Rectal smooth muscle tissue (tissue), 1 donor: ENCODE measurements at regions not wholly inside any gene's neighbourhood (a gene's known extent, or its start where the extent isn't known, plus 50 kb on each side); places are given as distances from the start of the nearest gene placed in this dataset.
"Not testable (repeated sequence)": the region's sequence is repeated elsewhere in the genome, so short reads cannot be mapped to it uniquely, and the experiment has no call there.

Experiments used
- H3K27ac ChIP-seq: one replicate; pipeline ENCODE4 v1.7.0; 2013; ENCODE audit warnings: low read depth, low read length, inconsistent platforms
- H3K27me3 ChIP-seq: one replicate; pipeline ENCODE4 v1.7.0; 2013; ENCODE audit warnings: low read length; ENCODE audit not compliant: control insufficient read depth, insufficient read depth
- H3K36me3 ChIP-seq: one replicate; pipeline ENCODE4 v1.7.0; 2013; ENCODE audit warnings: low read length; ENCODE audit not compliant: control insufficient read depth, insufficient read depth
- H3K4me1 ChIP-seq: one replicate; pipeline ENCODE4 v1.7.0; 2013; ENCODE audit warnings: low read length; ENCODE audit not compliant: control insufficient read depth, insufficient read depth
- H3K4me3 ChIP-seq: one replicate; pipeline ENCODE4 v1.7.0; 2013; ENCODE audit warnings: low read length
- H3K9ac ChIP-seq: one replicate; pipeline ENCODE4 v1.7.0; 2013; ENCODE audit warnings: low read length

GRCh38 chr7:46594831-46595230 is 673.8 kb upstream of the IGFBP3 start:
- H3K4me1 ChIP-seq, H3K36me3 ChIP-seq, H3K27me3 ChIP-seq, H3K4me3 ChIP-seq, H3K27ac ChIP-seq, H3K9ac ChIP-seq: not testable (repeated sequence)

DNA sequence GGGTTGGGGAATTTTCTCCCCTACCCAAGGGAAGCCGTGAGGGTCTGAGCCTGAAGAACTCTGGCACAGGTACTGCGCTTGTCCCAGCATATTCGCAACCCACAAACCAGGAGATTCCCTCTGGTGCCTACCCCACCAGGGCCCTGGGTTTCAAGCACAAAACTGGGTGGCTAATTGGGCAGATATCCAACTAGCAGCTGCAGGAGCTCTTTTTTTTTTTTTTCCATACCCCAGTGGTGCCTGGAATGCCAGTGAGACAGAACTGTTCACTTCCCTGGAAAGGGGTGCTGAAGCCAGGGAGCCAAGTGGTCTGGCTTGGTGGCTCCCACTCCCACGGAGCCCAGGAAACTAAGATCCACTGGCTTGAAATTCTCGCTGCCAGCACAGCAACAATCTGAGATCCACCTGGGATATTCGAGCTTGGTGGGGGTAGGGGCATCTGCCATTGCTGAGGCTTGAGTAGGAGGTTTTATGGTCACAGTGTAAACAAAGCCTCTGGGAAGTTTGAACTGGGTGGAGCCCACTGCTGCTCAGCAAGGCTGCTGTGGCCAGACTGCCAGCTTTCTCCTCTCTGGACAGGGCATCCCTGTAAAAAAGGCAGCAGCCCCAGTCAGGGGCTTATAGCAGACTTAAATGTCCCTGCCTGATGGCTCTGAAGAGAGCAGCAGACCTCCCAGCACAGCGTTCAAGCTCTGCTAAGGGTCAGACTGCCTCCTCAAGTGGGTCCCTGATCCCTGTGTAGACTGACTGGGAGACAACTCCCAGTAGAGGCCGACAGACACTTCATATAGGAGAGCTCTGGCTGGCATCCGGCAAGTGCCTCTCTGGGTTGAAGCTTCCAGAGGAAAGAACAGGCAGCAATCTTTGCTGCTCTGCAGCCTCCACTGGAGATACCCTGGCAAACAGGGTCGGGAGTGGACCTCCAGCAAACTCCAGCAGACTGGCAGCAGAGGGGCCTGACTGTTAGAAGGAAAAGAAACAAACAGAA is 670.1 kb upstream of the IGFBP3 start:
- H3K27ac ChIP-seq, H3K4me3 ChIP-seq, H3K4me1 ChIP-seq, H3K36me3 ChIP-seq, H3K9ac ChIP-seq, H3K27me3 ChIP-seq: not testable (repeated sequence)

DNA sequence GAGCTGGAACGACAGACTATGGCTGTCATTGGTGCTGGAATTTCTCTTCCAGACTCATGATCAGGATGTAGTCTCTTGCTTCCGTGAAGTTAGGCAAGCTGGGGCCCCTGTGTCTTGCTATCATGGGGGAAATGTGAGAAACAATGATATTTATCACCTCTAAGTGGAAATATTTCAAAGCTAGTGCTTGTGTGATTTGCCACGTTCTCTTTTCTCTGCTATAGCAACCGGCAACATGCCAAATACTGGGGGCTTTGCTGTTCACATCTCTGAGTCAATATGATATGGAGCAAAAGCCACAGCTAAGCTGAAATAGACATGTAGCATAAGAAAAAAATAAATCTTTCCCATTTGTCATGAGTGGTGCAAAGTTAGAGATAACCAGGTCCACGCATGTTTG is 668.2 kb upstream of the IGFBP3 start:
- Histone ChIP-seq H3K27me3 (no peaks in the 10 kb centered on the region), H3K36me3 (no peaks in the 10 kb centered on the region), H3K27ac (no peak overlapping the region), H3K4me1 (no peaks in the 10 kb centered on the region), H3K4me3 (no peak overlapping the region), H3K9ac (no peak overlapping the region)

GRCh38 chr7:46586406-46586805 is 665.3 kb upstream of the IGFBP3 start:
- Histone ChIP-seq H3K9ac (no peak overlapping the region), H3K36me3 (no peaks in the 10 kb centered on the region), H3K27ac (no peak overlapping the region), H3K4me3 (no peak overlapping the region), H3K4me1 (no peaks in the 10 kb centered on the region), H3K27me3 (no peaks in the 10 kb centered on the region)

GRCh38 chr7:46583656-46584055 is 662.6 kb upstream of the IGFBP3 start:
- H3K27ac ChIP-seq: no peak overlapping the region
- no peak overlapping the region for H3K9ac ChIP-seq
- no peaks in the 10 kb centered on the region for H3K36me3 ChIP-seq
- H3K4me3 ChIP-seq: no peak overlapping the region
- H3K4me1 ChIP-seq: no peaks in the 10 kb centered on the region
- no peaks in the 10 kb centered on the region for H3K27me3 ChIP-seq

DNA sequence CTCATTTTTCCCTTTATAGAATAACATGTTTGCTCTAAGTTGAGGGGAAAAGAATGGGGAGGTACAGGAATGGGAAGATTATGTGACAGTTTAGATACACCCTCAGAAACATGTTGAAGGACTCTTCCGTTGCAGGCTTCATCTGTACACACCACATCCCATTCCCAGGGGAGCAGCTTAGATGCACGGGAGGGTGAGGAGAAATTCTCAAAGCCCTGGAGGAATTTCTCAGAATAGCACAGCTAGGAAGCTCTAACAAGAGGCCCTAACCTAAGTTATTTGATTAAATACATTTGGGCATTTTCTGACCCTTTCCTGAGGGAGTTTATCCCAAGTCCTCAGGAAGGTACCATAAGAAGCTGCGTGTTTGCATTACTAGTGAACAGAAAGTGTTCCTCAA is 660.2 kb upstream of the IGFBP3 start:
- Histone ChIP-seq H3K27ac (no peak overlapping the region), H3K9ac (no peak overlapping the region), H3K4me1 (no peaks in the 10 kb centered on the region), H3K27me3 (no peaks in the 10 kb centered on the region), H3K36me3 (no peaks in the 10 kb centered on the region), H3K4me3 (no peak overlapping the region)

GRCh38 chr7:46580766-46581165 is 659.7 kb upstream of the IGFBP3 start:
- Histone ChIP-seq H3K4me1 (no peaks in the 10 kb centered on the region), H3K27ac (no peak overlapping the region), H3K9ac (no peak overlapping the region), H3K27me3 (no peaks in the 10 kb centered on the region), H3K4me3 (no peak overlapping the region), H3K36me3 (no peaks in the 10 kb centered on the region)

DNA sequence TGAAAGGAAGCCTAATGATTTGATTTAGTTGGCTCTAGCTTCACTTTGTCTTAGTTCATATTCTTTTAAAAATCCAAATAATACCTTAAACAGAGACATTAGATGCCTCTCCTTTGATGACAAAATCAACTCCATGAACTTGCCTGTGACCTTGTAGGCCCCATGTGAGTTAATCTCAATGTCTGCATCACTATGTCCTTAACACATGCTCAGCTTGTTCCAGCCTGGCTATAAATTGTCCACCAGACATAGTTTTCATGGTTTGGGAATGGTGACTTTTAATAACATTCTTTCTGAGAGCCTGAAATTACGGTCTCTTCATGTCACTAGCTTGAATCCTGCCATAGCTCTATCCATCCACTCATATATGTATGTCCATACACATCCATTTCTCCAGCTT is 656.3 kb upstream of the IGFBP3 start:
- Histone ChIP-seq H3K9ac (no peak overlapping the region), H3K36me3 (no peaks in the 10 kb centered on the region), H3K27ac (no peak overlapping the region), H3K4me1 (no peaks in the 10 kb centered on the region), H3K27me3 (no peaks in the 10 kb centered on the region), H3K4me3 (no peak overlapping the region)

DNA sequence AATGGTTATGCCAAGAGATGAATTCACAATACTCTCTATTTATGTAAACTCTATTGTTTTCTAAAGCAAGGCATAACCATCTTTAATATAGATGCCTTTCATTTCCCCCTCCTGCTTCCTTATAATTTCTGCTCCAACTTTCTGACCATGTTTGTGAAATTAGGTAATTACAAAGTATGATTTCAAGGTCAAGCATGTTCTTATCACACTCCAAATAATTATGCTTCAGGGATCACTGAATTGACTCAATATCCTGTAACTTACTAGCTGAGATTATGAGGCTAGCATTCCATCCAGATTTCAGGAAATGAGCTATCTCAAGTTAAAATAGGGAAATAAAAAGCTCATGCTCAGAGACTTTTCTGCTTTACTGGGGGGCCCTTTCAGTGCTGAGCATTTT is 655.9 kb upstream of the IGFBP3 start:
- Histone ChIP-seq H3K36me3 (no peaks in the 10 kb centered on the region), H3K4me1 (no peaks in the 10 kb centered on the region), H3K4me3 (no peak overlapping the region), H3K27me3 (no peaks in the 10 kb centered on the region), H3K9ac (no peak overlapping the region), H3K27ac (no peak overlapping the region)

- no peaks in the 10 kb centered on the region for H3K27me3 ChIP-seq
These were observed 651.6 kb upstream of the IGFBP3 start for GRCh38 chr7:46572691-46573090.

DNA sequence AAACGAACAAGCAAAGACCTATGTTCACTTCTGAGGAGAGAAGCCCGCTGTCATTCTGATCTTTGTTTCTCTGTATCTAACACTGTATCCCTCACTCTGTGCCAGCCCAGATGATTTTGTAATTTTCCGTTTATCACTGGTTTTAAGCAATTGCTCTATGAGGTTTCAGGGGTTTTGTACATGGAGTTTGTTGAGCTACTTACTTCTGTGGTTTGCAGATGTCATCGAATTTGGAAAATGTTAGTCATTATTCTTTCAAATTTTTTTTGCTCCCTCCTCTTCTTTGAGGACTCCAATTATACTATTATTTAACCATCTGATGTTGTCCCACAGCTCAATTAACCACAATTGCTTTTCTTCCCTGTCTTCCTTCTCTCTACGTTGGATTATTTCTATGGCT is 650.9 kb upstream of the IGFBP3 start:
- Histone ChIP-seq H3K27ac (no peak overlapping the region), H3K36me3 (no peaks in the 10 kb centered on the region), H3K9ac (no peak overlapping the region), H3K27me3 (no peaks in the 10 kb centered on the region), H3K4me1 (no peaks in the 10 kb centered on the region), H3K4me3 (no peak overlapping the region)

More at GRCh38 chr7:46572691-46573090, 651.6 kb upstream of the IGFBP3 start:
- Histone ChIP-seq H3K4me1 (no peaks in the 10 kb centered on the region), H3K4me3 (no peak overlapping the region), H3K27ac (no peak overlapping the region), H3K9ac (no peak overlapping the region), H3K36me3 (no peaks in the 10 kb centered on the region)

- H3K4me3 ChIP-seq: no peak overlapping the region
- H3K27ac ChIP-seq: no peak overlapping the region
- H3K27me3 ChIP-seq: no peaks in the 10 kb centered on the region
- no peaks in the 10 kb centered on the region for H3K36me3 ChIP-seq
- no peaks in the 10 kb centered on the region for H3K4me1 ChIP-seq
- no peak overlapping the region for H3K9ac ChIP-seq
These were observed 648.0 kb upstream of the IGFBP3 start for GRCh38 chr7:46569133-46569465.

DNA sequence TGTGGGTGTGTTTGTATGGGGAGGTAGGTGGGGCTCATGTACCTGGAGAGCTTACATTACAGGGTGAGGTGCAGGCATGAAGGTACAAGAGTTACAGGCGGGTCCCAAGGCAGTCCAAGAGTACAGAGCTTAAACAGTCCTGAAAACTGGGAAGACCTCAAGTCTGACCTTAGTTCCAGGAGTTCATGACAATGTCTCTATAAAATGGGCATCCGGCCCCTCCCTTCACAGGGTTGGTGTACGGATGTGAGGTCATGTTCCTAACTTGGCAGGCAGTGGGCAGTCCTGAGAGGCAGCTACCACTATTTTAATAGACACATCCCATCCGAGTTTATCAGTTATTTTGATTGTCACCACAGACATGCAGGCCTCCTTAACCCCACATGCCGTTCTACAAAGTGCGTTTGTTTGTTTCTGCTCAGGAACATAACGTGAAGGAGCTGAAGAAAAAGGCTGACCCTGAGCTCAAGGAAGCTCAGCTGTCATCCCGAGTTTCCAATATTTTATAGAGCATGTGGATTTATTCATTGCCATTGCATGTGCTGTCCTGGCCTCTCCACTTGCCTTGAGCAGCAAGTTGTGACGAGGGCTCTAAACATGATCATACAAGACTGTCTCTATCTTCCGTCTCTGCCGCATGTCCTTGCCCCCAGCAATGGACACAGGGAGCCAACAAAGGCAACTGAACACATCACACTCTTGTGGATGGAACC is 647.5 kb upstream of the IGFBP3 start:
- Histone ChIP-seq H3K4me3 (no peak overlapping the region), H3K4me1 (no peaks in the 10 kb centered on the region), H3K27ac (no peak overlapping the region), H3K9ac (no peak overlapping the region), H3K27me3 (no peaks in the 10 kb centered on the region), H3K36me3 (no peaks in the 10 kb centered on the region)
